COLO668 (cell line): ENCODE measurements at regions not wholly inside any gene's neighbourhood (a gene's known extent, or its start where the extent isn't known, plus 50 kb on each side); places are given as distances from the start of the nearest gene placed in this dataset.
"Not testable (repeated sequence)": the region's sequence is repeated elsewhere in the genome, so short reads cannot be mapped to it uniquely, and the experiment has no call there.

Source experiments
- DNase-seq: peaks from one replicate; lab custom pipeline; 2025; ENCODE audit not compliant: unreplicated experiment; lab: John Stamatoyannopoulos, UW

- DNase-seq = no peak
Observed at GRCh38 chr13:112172641-112173251, 105.8 kb downstream of the SOX1 start.

- no peak for DNase-seq
Observed at GRCh38 chr13:112174476-112175110, 107.6 kb downstream of the SOX1 start.

GRCh38 chr13:112175162-112176075 is 108.5 kb downstream of the SOX1 start:
- DNase-seq = no peak

GRCh38 chr13:112176141-112177119 is 109.5 kb downstream of the SOX1 start:
- not testable (repeated sequence) for DNase-seq

- no peak for DNase-seq
Observed at GRCh38 chr13:112177450-112178288, 110.7 kb downstream of the SOX1 start.

- DNase-seq = no peak
Observed at GRCh38 chr13:112178769-112179168, 111.8 kb downstream of the SOX1 start.

- DNase-seq = no peak
Observed at GRCh38 chr13:112179421-112179820, 112.5 kb downstream of the SOX1 start.

- DNase-seq = no peak
Observed at GRCh38 chr13:112179995-112180394, 113.0 kb downstream of the SOX1 start.

GRCh38 chr13:112181336-112182067 is 114.6 kb downstream of the SOX1 start:
- no peak for DNase-seq

- DNase-seq = no peak
Observed at GRCh38 chr13:112182251-112182650, 115.3 kb downstream of the SOX1 start.

- no peak for DNase-seq
Observed at GRCh38 chr13:112182846-112183531, 116.0 kb downstream of the SOX1 start.

GRCh38 chr13:112183532-112184090 is 116.7 kb downstream of the SOX1 start:
- no peak for DNase-seq

GRCh38 chr13:112184261-112184660 is 117.3 kb downstream of the SOX1 start:
- DNase-seq = no peak

- no peak for DNase-seq
Observed at GRCh38 chr13:112184851-112185371, 118.0 kb downstream of the SOX1 start.

GRCh38 chr13:112185466-112185865 is 118.5 kb downstream of the SOX1 start:
- DNase-seq = no peak

GRCh38 chr13:112186091-112186490 is 119.1 kb downstream of the SOX1 start:
- DNase-seq = no peak

GRCh38 chr13:112187527-112188297 is 120.8 kb downstream of the SOX1 start:
- DNase-seq = no peak
